A549 (cell line): ENCODE measurements at regions not wholly inside any gene's neighbourhood (a gene's known extent, or its start where the extent isn't known, plus 50 kb on each side); places are given as distances from the start of the nearest gene placed in this dataset.
A peak's percentile ranks its signal among the peaks of the same experiment; 100 is the strongest.

Experiments used
- ATAC-seq, 2 experiments: fragments of 200-7000 bp in 1 of 2; fragments of >200 bp in 1 of 2; cut with Nextera tagmentation in 1 of 2; cut with Tn5 transposase in 1 of 2; 3 replicates each; pipeline versions ENCODE4 v1.8.0 to v1.9.1; 2018 to 2020; ENCODE audit warnings: mild to moderate bottlenecking in 1 of 2, moderate library complexity in 1 of 2
- CTCF ChIA-PET: fragments of 300-600 bp; sonication (Branson Sonifier 250); formaldehyde crosslinking; extraction: SDS; loops from one replicate; lab custom pipeline; 2021; ENCODE audit warnings: antibody characterized with exemption, inconsistent platforms; lab: Yijun Ruan, JAX
- POLR2A ChIA-PET: fragments of 350-600 bp; formaldehyde crosslinking; extraction: SDS; loops from one replicate; lab custom pipeline; 2021; ENCODE audit warnings: antibody characterized with exemption, inconsistent platforms; lab: Yijun Ruan, JAX
- DNase-seq, 2 experiments: peaks; one replicate each; pipeline versions ENCODE4 v3.0.0 to v3.0.0-alpha.2; 2011 to 2016; ENCODE audit warnings: low read depth in 1 of 2, low spot score in 1 of 2
- FAIRE-seq: peaks from 2 replicates; lab custom pipeline; 2011; peaks lifted over from hg19 to GRCh38; lab: Jason Lieb, UNC
- H3K27ac ChIP-seq, 2 experiments: fragments of >200 bp; sonication (Bioruptor Twin); formaldehyde crosslinking; 3 replicates each; pipeline ENCODE4 v1.5.1; 2016 to 2017
- H3K4me1 ChIP-seq: fragments of >200 bp; sonication (Bioruptor Twin); formaldehyde crosslinking; 3 replicates; pipeline ENCODE4 v1.6.1; 2016
- H3K4me2 ChIP-seq: fragments of >200 bp; sonication (Bioruptor Twin); formaldehyde crosslinking; 3 replicates; pipeline ENCODE4 v1.6.1; 2016
- H3K4me3 ChIP-seq: fragments of >200 bp; sonication (Bioruptor Twin); formaldehyde crosslinking; 3 replicates; pipeline ENCODE4 v1.5.1; 2016
- H3K9me3 ChIP-seq: fragments of >200 bp; sonication (Bioruptor Twin); formaldehyde crosslinking; 3 replicates; pipeline ENCODE4 v1.6.1; 2016
- BHLHE40 ChIP-seq: IDR thresholded peaks from 2 replicates; pipeline ENCODE4 v1.6.1; 2012; ENCODE audit warnings: low read depth, low read length, inconsistent platforms
- CBX2 ChIP-seq: fragments of 200-600 bp; sonication (generic); IDR thresholded peaks from 2 replicates; pipeline ENCODE4 v1.6.1; 2016; ENCODE audit warnings: low read depth, mild to moderate bottlenecking, borderline replicate concordance
- CBX8 ChIP-seq: fragments of 200-600 bp; sonication (generic); IDR thresholded peaks from 2 replicates; pipeline ENCODE4 v1.6.1; 2016
- GATA3 ChIP-seq: IDR thresholded peaks from 2 replicates; pipeline ENCODE4 v1.6.1; 2012; ENCODE audit warnings: borderline replicate concordance
- HDAC2 ChIP-seq: fragments of 200-600 bp; sonication (generic); IDR thresholded peaks from 2 replicates; pipeline ENCODE4 v1.6.1; 2016
- HOXB13 ChIP-seq: fragments of 250-450 bp; sonication (Bioruptor Pico); IDR thresholded peaks from 2 replicates; pipeline ENCODE4 v1.5.0; 2020; ENCODE audit warnings: low read depth, mild to moderate bottlenecking, moderate library complexity
- JUNB ChIP-seq: fragments of >200 bp; sonication (Bioruptor Twin); formaldehyde crosslinking; IDR thresholded peaks from 2 replicates; pipeline ENCODE4 v1.6.1; 2016
- KDM5A ChIP-seq: fragments of 200-600 bp; sonication (generic); IDR thresholded peaks from 2 replicates; pipeline ENCODE4 v1.6.1; 2016; ENCODE audit warnings: antibody characterized with exemption, mild to moderate bottlenecking
- MAFK ChIP-seq: fragments of 450-650 bp; IDR thresholded peaks from 2 replicates; pipeline ENCODE4 v1.6.1; 2014; ENCODE audit not compliant: partially characterized antibody
- MYC ChIP-seq: IDR thresholded peaks from 2 replicates; pipeline ENCODE4 v1.6.1; 2012; ENCODE audit warnings: mild to moderate bottlenecking, inconsistent platforms, low read length, improper control_type of control experiment, borderline replicate concordance
- NFE2L2 ChIP-seq: fragments of 150-350 bp; conservative IDR thresholded peaks from 2 replicates; pipeline ENCODE4 v1.6.1; 2014; ENCODE audit warnings: low read length
- NR3C1 ChIP-seq: fragments of >200 bp; sonication (Bioruptor Twin); formaldehyde crosslinking; IDR thresholded peaks from 3 replicates; pipeline ENCODE4 v1.6.1; 2017
- RARB ChIP-seq: fragments of 250-450 bp; sonication (Bioruptor Pico); IDR thresholded peaks from 2 replicates; pipeline ENCODE4 v1.8.0; 2021; ENCODE audit warnings: mild to moderate bottlenecking, moderate library complexity
- RFX5 ChIP-seq: fragments of 450-650 bp; IDR thresholded peaks from 2 replicates; pipeline ENCODE4 v1.7.1; 2014; ENCODE audit warnings: antibody characterized with exemption, mild to moderate bottlenecking, moderate library complexity
- ZC3H11A ChIP-seq: fragments of 450-650 bp; IDR thresholded peaks from 2 replicates; pipeline ENCODE4 v1.6.1; 2014; ENCODE audit warnings: antibody characterized with exemption, mild to moderate bottlenecking
- ZFP36 ChIP-seq: fragments of 450-650 bp; IDR thresholded peaks from 2 replicates; pipeline ENCODE4 v1.6.1; 2014; ENCODE audit warnings: borderline replicate concordance; ENCODE audit not compliant: partially characterized antibody
- ZNF302 ChIP-seq: fragments of 250-450 bp; sonication (Bioruptor Pico); IDR thresholded peaks from 2 replicates; pipeline ENCODE4 v1.9.0; 2021; ENCODE audit warnings: inconsistent platforms, mild to moderate bottlenecking, moderate library complexity
- WGBS: methylation state at CpG from one replicate; pipeline ENCODE4 v1.1.6; 2017; ENCODE audit errors: missing lambda C conversion rate; 5-methylcytosine and 5-hydroxymethylcytosine counted together
- TF ChIP-seq, protein P1 (sequence below): fragments of 200-600 bp; sonication (generic); IDR thresholded peaks from 2 replicates; pipeline ENCODE4 v1.6.1; 2016; ENCODE audit warnings: antibody characterized with exemption, mild to moderate bottlenecking, moderate library complexity
- TF ChIP-seq, protein P2 (sequence below): fragments of >200 bp; sonication (Bioruptor Twin); formaldehyde crosslinking; IDR thresholded peaks from 3 replicates; pipeline ENCODE4 v1.5.1; 2016
- TF ChIP-seq, protein P3 (sequence below): fragments of >200 bp; sonication (Bioruptor Twin); formaldehyde crosslinking; IDR thresholded peaks from 2 replicates; pipeline ENCODE4 v1.6.1; 2016
- TF ChIP-seq, protein P4 (sequence below): fragments of 250-450 bp; sonication (Bioruptor Pico); IDR thresholded peaks from 2 replicates; pipeline ENCODE4 v1.5.0; 2020; ENCODE audit warnings: low read depth, mild to moderate bottlenecking, moderate library complexity
- TF ChIP-seq, protein P5 (sequence below): fragments of >200 bp; sonication (Bioruptor Twin); formaldehyde crosslinking; IDR thresholded peaks from 3 replicates; pipeline ENCODE4 v1.6.1; 2016
- TF ChIP-seq, protein P6 (sequence below): fragments of 450-650 bp; IDR thresholded peaks from 2 replicates; pipeline ENCODE4 v1.6.1; 2014; ENCODE audit warnings: antibody characterized with exemption
- TF ChIP-seq, protein P7 (sequence below): fragments of 150-350 bp; IDR thresholded peaks from 2 replicates; pipeline ENCODE4 v1.6.1; 2014; ENCODE audit warnings: low read depth, mild to moderate bottlenecking, low read length

DNA sequence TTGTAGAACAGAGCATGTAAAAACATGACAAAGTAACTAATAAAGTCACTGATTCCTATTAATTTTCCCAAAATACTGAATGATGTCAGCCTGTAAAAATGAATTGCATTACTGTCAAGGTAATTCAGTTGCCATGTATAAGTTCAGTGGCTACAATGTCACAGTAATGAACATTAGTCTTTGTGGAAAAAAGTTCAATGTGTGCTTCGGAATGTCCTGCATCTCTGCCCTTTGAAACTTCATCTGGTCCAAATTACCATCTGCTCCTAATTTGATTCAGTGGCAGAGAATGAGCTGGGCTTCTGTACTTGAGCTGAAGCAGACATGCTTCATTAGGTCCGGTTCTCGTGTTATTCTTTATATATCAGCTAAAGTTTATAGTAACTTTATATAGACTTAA, 567.4 kb downstream of the COL12A1 start:
- H3K4me1 ChIP-seq: no peaks in the 10 kb centered on the region
- 84% methylated on average over 3 of the region's 3 CpGs for WGBS
- H3K27ac ChIP-seq: no peak overlapping the region
- ChIA-PET POLR2A (no interaction called here), CTCF (interaction anchor here (0.8 kb wide), 1 partner anchor 10 kb away, joined by 3 read pairs; no protein-coding TSS in a partner anchor)
- DNase-seq (no peak), FAIRE-seq (no peak), ATAC-seq (no peak)
- TF ChIP-seq KDM5A: no peak
- TF ChIP-seq, protein P1, sequence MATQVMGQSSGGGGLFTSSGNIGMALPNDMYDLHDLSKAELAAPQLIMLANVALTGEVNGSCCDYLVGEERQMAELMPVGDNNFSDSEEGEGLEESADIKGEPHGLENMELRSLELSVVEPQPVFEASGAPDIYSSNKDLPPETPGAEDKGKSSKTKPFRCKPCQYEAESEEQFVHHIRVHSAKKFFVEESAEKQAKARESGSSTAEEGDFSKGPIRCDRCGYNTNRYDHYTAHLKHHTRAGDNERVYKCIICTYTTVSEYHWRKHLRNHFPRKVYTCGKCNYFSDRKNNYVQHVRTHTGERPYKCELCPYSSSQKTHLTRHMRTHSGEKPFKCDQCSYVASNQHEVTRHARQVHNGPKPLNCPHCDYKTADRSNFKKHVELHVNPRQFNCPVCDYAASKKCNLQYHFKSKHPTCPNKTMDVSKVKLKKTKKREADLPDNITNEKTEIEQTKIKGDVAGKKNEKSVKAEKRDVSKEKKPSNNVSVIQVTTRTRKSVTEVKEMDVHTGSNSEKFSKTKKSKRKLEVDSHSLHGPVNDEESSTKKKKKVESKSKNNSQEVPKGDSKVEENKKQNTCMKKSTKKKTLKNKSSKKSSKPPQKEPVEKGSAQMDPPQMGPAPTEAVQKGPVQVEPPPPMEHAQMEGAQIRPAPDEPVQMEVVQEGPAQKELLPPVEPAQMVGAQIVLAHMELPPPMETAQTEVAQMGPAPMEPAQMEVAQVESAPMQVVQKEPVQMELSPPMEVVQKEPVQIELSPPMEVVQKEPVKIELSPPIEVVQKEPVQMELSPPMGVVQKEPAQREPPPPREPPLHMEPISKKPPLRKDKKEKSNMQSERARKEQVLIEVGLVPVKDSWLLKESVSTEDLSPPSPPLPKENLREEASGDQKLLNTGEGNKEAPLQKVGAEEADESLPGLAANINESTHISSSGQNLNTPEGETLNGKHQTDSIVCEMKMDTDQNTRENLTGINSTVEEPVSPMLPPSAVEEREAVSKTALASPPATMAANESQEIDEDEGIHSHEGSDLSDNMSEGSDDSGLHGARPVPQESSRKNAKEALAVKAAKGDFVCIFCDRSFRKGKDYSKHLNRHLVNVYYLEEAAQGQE: no peak
- TF ChIP-seq ZNF302: no peak
- no peak for TF ChIP-seq HOXB13 (CRISPR knock-in tag)
- TF ChIP-seq CBX8: no peak
- TF ChIP-seq ZFP36: no peak
- TF ChIP-seq RARB: no peak
- no peak for TF ChIP-seq MAFK
- no peak for TF ChIP-seq GATA3
- H3K4me2 ChIP-seq: no peak overlapping the region
- no peak overlapping the region for H3K4me3 ChIP-seq
- H3K9me3 ChIP-seq: no peaks in the 10 kb centered on the region

DNA sequence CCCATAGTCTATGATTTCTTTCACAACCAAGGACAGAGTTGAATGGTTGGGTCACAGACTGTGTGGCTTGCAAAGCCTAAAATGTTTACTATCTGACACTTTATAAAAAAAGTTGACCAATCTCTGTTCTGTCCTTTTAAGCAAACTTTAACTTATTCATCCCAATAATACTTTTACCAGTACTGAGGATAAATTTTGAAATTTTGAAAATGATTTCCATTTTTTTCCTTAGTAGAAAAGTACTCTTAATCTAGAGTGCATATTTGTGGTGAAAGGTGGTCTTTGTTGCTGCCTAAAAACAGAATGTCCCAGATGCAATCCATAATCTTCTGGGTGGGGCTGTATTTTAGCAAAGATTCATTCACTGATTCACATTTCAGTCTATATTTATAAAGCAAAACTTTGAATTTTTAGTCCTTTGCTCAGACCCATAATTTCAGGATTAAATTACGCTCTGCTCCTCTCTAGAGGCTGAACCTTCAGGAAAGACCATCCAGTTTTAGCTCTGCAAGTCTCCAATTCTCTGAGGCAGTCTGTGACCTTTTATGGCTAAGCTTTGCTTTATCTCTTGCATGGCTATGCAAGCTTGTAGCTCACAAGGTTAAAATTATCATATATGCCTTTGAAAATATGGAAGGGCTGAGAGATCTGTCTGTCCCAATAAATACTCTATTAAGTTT, 573.5 kb downstream of the COL12A1 start:
- H3K9me3 ChIP-seq: no peaks in the 10 kb centered on the region
- peaks cover 6% of the 10 kb centered on the region; the same call in 1 of the 3 replicates for H3K4me1 ChIP-seq
- ChIA-PET POLR2A (no interaction called here), CTCF (no interaction called here)
- H3K4me3 ChIP-seq: no peak overlapping the region
- H3K27ac ChIP-seq: peak overlapping the region in 1 of 2 experiments; percentile 60; a peak in 1 of 6 replicates
- H3K4me2 ChIP-seq: no peak overlapping the region
- no peak for DNase-seq
- FAIRE-seq: no peak
- no peak for ATAC-seq
- WGBS: 95% methylated on average over 1 of the region's 1 CpG
- TF ChIP-seq, protein P2, sequence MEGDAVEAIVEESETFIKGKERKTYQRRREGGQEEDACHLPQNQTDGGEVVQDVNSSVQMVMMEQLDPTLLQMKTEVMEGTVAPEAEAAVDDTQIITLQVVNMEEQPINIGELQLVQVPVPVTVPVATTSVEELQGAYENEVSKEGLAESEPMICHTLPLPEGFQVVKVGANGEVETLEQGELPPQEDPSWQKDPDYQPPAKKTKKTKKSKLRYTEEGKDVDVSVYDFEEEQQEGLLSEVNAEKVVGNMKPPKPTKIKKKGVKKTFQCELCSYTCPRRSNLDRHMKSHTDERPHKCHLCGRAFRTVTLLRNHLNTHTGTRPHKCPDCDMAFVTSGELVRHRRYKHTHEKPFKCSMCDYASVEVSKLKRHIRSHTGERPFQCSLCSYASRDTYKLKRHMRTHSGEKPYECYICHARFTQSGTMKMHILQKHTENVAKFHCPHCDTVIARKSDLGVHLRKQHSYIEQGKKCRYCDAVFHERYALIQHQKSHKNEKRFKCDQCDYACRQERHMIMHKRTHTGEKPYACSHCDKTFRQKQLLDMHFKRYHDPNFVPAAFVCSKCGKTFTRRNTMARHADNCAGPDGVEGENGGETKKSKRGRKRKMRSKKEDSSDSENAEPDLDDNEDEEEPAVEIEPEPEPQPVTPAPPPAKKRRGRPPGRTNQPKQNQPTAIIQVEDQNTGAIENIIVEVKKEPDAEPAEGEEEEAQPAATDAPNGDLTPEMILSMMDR: no peak
- TF ChIP-seq NR3C1 (no peak), ZC3H11A (no peak), HDAC2 (no peak), CBX2 (no peak), NFE2L2 (no peak), MYC (no peak), BHLHE40 (no peak), JUNB (no peak), RFX5 (no peak)
- TF ChIP-seq, protein P3, sequence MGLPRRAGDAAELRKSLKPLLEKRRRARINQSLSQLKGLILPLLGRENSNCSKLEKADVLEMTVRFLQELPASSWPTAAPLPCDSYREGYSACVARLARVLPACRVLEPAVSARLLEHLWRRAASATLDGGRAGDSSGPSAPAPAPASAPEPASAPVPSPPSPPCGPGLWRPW: no peak
- TF ChIP-seq, protein P4, sequence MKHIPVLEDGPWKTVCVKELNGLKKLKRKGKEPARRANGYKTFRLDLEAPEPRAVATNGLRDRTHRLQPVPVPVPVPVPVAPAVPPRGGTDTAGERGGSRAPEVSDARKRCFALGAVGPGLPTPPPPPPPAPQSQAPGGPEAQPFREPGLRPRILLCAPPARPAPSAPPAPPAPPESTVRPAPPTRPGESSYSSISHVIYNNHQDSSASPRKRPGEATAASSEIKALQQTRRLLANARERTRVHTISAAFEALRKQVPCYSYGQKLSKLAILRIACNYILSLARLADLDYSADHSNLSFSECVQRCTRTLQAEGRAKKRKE (CRISPR knock-in tag): no peak
- TF ChIP-seq, protein P5, sequence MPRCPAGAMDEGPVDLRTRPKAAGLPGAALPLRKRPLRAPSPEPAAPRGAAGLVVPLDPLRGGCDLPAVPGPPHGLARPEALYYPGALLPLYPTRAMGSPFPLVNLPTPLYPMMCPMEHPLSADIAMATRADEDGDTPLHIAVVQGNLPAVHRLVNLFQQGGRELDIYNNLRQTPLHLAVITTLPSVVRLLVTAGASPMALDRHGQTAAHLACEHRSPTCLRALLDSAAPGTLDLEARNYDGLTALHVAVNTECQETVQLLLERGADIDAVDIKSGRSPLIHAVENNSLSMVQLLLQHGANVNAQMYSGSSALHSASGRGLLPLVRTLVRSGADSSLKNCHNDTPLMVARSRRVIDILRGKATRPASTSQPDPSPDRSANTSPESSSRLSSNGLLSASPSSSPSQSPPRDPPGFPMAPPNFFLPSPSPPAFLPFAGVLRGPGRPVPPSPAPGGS: no peak
- TF ChIP-seq, protein P6, sequence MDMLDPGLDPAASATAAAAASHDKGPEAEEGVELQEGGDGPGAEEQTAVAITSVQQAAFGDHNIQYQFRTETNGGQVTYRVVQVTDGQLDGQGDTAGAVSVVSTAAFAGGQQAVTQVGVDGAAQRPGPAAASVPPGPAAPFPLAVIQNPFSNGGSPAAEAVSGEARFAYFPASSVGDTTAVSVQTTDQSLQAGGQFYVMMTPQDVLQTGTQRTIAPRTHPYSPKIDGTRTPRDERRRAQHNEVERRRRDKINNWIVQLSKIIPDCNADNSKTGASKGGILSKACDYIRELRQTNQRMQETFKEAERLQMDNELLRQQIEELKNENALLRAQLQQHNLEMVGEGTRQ: no peak
- TF ChIP-seq, protein P7, sequence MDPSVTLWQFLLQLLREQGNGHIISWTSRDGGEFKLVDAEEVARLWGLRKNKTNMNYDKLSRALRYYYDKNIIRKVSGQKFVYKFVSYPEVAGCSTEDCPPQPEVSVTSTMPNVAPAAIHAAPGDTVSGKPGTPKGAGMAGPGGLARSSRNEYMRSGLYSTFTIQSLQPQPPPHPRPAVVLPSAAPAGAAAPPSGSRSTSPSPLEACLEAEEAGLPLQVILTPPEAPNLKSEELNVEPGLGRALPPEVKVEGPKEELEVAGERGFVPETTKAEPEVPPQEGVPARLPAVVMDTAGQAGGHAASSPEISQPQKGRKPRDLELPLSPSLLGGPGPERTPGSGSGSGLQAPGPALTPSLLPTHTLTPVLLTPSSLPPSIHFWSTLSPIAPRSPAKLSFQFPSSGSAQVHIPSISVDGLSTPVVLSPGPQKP: no peak
- TF ChIP-seq, protein P1: no peak
